Smooth muscle cell (in vitro differentiated cells): ENCODE measurements at regions not wholly inside any gene's neighbourhood (a gene's known extent, or its start where the extent isn't known, plus 50 kb on each side); places are given as distances from the start of the nearest gene placed in this dataset.

Experiments used
- DNase-seq: peaks from one replicate; lab custom pipeline; 2025; ENCODE audit not compliant: unreplicated experiment; lab: John Stamatoyannopoulos, UW
- H2AFZ ChIP-seq: fragments of 200-600 bp; sonication (generic); 2 replicates; pipeline ENCODE4 v1.6.0; 2016; ENCODE audit warnings: antibody characterized with exemption, low read depth, mild to moderate bottlenecking
- H3F3A ChIP-seq: fragments of 200-600 bp; sonication (generic); 2 replicates; pipeline ENCODE4 v1.6.0; 2017; ENCODE audit warnings: antibody characterized with exemption, low read depth
- H3K27ac ChIP-seq: fragments of 200-600 bp; sonication (generic); 2 replicates; pipeline ENCODE4 v1.5.1; 2016; ENCODE audit warnings: low read depth, mild to moderate bottlenecking
- H3K27me3 ChIP-seq: fragments of 200-600 bp; sonication (generic); 2 replicates; pipeline ENCODE4 v1.6.1; 2016; ENCODE audit warnings: low read depth, mild to moderate bottlenecking
- H3K36me3 ChIP-seq: fragments of 200-600 bp; sonication (generic); 2 replicates; pipeline ENCODE4 v1.5.1; 2016; ENCODE audit warnings: low read depth
- H3K4me1 ChIP-seq: fragments of 200-600 bp; sonication (generic); 2 replicates; pipeline ENCODE4 v1.5.1; 2016; ENCODE audit warnings: low read depth
- H3K4me2 ChIP-seq: fragments of 200-600 bp; sonication (generic); 2 replicates; pipeline ENCODE4 v1.6.0; 2016; ENCODE audit warnings: mild to moderate bottlenecking
- H3K4me3 ChIP-seq: fragments of 200-600 bp; sonication (generic); 2 replicates; pipeline ENCODE4 v1.5.1; 2016; ENCODE audit warnings: mild to moderate bottlenecking
- H3K79me2 ChIP-seq: fragments of 200-600 bp; sonication (generic); 2 replicates; pipeline ENCODE4 v1.6.0; 2016; ENCODE audit warnings: low read depth, mild to moderate bottlenecking
- H3K9ac ChIP-seq: fragments of 200-600 bp; sonication (generic); 2 replicates; pipeline ENCODE4 v1.6.0; 2016; ENCODE audit warnings: low read depth
- H3K9me3 ChIP-seq: fragments of 200-600 bp; sonication (generic); replicated peaks from 2 replicates; pipeline ENCODE4 v1.5.1; 2016; ENCODE audit warnings: low read depth
- H4K20me1 ChIP-seq: fragments of 200-600 bp; sonication (generic); 2 replicates; pipeline ENCODE4 v1.6.0; 2016; ENCODE audit warnings: low read depth
- WGBS: methylation state at CpG from one replicate; pipeline ENCODE4 v1.1.7; 2016; ENCODE audit warnings: low lambda C conversion rate; 5-methylcytosine and 5-hydroxymethylcytosine counted together
- TF ChIP-seq, protein P1 (sequence below): fragments of 200-600 bp; sonication (generic); IDR thresholded peaks from 2 replicates; pipeline ENCODE4 v1.5.1; 2017; ENCODE audit warnings: borderline replicate concordance, mild to moderate bottlenecking, antibody characterized with exemption; ENCODE audit not compliant: insufficient read depth, poor library complexity, severe bottlenecking

GRCh38 chr9:87029905-87030304, 82.6 kb upstream of the GAS1 start:
- H3K36me3 ChIP-seq = no peaks in the 10 kb centered on the region
- H3K27ac ChIP-seq = no peak overlapping the region
- no peaks in the 10 kb centered on the region for H3F3A ChIP-seq
- no peak overlapping the region for H3K9ac ChIP-seq
- H3K4me2 ChIP-seq = no peak overlapping the region
- H2AFZ ChIP-seq = no peak overlapping the region
- WGBS = 94% methylated on average over 1 of the region's 1 CpG
- H3K4me1 ChIP-seq = peaks cover 13% of the 10 kb centered on the region
- DNase-seq = no peak
- no peaks in the 10 kb centered on the region for H3K9me3 ChIP-seq
- no peaks in the 10 kb centered on the region for H4K20me1 ChIP-seq
- H3K27me3 ChIP-seq = no peaks in the 10 kb centered on the region
- H3K79me2 ChIP-seq = no peaks in the 10 kb centered on the region
- TF ChIP-seq, protein P1, sequence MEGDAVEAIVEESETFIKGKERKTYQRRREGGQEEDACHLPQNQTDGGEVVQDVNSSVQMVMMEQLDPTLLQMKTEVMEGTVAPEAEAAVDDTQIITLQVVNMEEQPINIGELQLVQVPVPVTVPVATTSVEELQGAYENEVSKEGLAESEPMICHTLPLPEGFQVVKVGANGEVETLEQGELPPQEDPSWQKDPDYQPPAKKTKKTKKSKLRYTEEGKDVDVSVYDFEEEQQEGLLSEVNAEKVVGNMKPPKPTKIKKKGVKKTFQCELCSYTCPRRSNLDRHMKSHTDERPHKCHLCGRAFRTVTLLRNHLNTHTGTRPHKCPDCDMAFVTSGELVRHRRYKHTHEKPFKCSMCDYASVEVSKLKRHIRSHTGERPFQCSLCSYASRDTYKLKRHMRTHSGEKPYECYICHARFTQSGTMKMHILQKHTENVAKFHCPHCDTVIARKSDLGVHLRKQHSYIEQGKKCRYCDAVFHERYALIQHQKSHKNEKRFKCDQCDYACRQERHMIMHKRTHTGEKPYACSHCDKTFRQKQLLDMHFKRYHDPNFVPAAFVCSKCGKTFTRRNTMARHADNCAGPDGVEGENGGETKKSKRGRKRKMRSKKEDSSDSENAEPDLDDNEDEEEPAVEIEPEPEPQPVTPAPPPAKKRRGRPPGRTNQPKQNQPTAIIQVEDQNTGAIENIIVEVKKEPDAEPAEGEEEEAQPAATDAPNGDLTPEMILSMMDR = no peak
- H3K4me3 ChIP-seq = no peak overlapping the region

DNA sequence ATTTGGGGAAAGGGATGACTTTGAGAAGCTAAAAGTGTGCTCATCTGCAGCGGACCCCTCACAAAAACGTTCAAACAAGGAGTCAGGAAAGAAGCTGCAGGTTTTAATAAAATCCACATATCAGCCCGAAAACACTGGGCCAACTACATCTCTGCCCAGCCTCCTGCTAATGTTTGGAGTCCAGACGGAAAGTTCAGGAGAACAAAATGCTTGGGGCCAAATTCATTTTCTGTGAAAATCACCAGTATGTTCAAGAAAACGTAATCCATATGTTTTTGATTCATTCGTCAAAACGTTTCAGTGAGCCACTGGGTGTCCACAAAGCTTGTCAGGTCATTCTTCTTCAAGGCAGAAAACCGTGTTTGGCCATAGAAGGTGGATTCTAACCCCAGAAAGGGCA, 87.5 kb upstream of the GAS1 start:
- H3K9me3 ChIP-seq = no peaks in the 10 kb centered on the region
- no peak overlapping the region for H3K4me3 ChIP-seq
- no peak for DNase-seq
- peak overlapping the region; percentile 82 for H3K27ac ChIP-seq
- peaks cover 9% of the 10 kb centered on the region for H3K79me2 ChIP-seq
- 86% methylated on average over 8 of the region's 8 CpGs for WGBS
- H3K4me1 ChIP-seq = peaks cover 20% of the 10 kb centered on the region
- no peaks in the 10 kb centered on the region for H3K36me3 ChIP-seq
- TF ChIP-seq, protein P1 = no peak
- H2AFZ ChIP-seq = no peak overlapping the region
- H4K20me1 ChIP-seq = no peaks in the 10 kb centered on the region
- H3K9ac ChIP-seq = no peak overlapping the region
- H3F3A ChIP-seq = no peaks in the 10 kb centered on the region
- no peak overlapping the region for H3K4me2 ChIP-seq
- H3K27me3 ChIP-seq = no peaks in the 10 kb centered on the region

- no peak overlapping the region for H3K4me2 ChIP-seq
- H3K36me3 ChIP-seq = no peaks in the 10 kb centered on the region
- no peaks in the 10 kb centered on the region for H4K20me1 ChIP-seq
These were observed 88.6 kb upstream of the GAS1 start for GRCh38 chr9:87035879-87036278.

GRCh38 chr9:87036506-87036905, 89.2 kb upstream of the GAS1 start:
- no peak overlapping the region for H3K4me2 ChIP-seq
- H3K36me3 ChIP-seq = no peaks in the 10 kb centered on the region
- H3K79me2 ChIP-seq = peaks cover 9% of the 10 kb centered on the region
- peaks cover 2% of the 10 kb centered on the region for H3F3A ChIP-seq
- peaks cover 21% of the 10 kb centered on the region for H3K4me1 ChIP-seq
- H3K27ac ChIP-seq = no peak overlapping the region
- H3K9me3 ChIP-seq = no peaks in the 10 kb centered on the region
- DNase-seq = no peak
- H2AFZ ChIP-seq = no peak overlapping the region
- no peaks in the 10 kb centered on the region for H3K27me3 ChIP-seq
- no peak overlapping the region for H3K9ac ChIP-seq
- H3K4me3 ChIP-seq = no peak overlapping the region
- 78% methylated on average over 2 of the region's 2 CpGs for WGBS
- no peaks in the 10 kb centered on the region for H4K20me1 ChIP-seq
- TF ChIP-seq, protein P1 = no peak

More at GRCh38 chr9:87035879-87036278, 88.6 kb upstream of the GAS1 start:
- H3K9me3 ChIP-seq = no peaks in the 10 kb centered on the region
- TF ChIP-seq, protein P1 = no peak
- no peak overlapping the region for H3K27ac ChIP-seq
- H3F3A ChIP-seq = no peaks in the 10 kb centered on the region
- H3K4me3 ChIP-seq = no peak overlapping the region
- no peak for DNase-seq
- H2AFZ ChIP-seq = no peak overlapping the region
- no peaks in the 10 kb centered on the region for H3K27me3 ChIP-seq
- H3K4me1 ChIP-seq = peaks cover 21% of the 10 kb centered on the region
- no peak overlapping the region for H3K9ac ChIP-seq
- 85% methylated on average over 5 of the region's 5 CpGs for WGBS
- H3K79me2 ChIP-seq = peaks cover 9% of the 10 kb centered on the region
